ENCODE measurements at regions not wholly inside any gene's neighbourhood (a gene's known extent, or its start where the extent isn't known, plus 50 kb on each side); places are given as distances from the start of the nearest gene placed in this dataset.
A peak's percentile ranks its signal among the peaks of the same experiment; 100 is the strongest.

GRCh38 chr6:54991761-54992330, 145.3 kb downstream of the FAM83B start:
- Histone ChIP-seq H3K4me3 (ENCODE audit: low read depth, low read length) (no peak overlapping the region), H3K27me3 (ENCODE audit: control insufficient read depth, insufficient read depth, low read length) (no peaks in the 10 kb centered on the region), H3K4me1 (ENCODE audit: control insufficient read depth, insufficient read depth, low read length) (no peaks in the 10 kb centered on the region), H3K9ac (ENCODE audit: low read depth, low read length) (no peak overlapping the region), H3K9me3 (ENCODE audit: control insufficient read depth, insufficient read depth, low read length) (no peaks in the 10 kb centered on the region), H3K36me3 (ENCODE audit: control insufficient read depth, insufficient read depth, low read length) (no peaks in the 10 kb centered on the region)

- Histone ChIP-seq H3K9me3 (ENCODE audit: control insufficient read depth, insufficient read depth, low read length) (no peaks in the 10 kb centered on the region), H3K4me3 (ENCODE audit: low read depth, low read length) (no peak overlapping the region), H3K36me3 (ENCODE audit: control insufficient read depth, insufficient read depth, low read length) (no peaks in the 10 kb centered on the region), H3K27me3 (ENCODE audit: control insufficient read depth, insufficient read depth, low read length) (no peaks in the 10 kb centered on the region), H3K9ac (ENCODE audit: low read depth, low read length) (no peak overlapping the region), H3K4me1 (ENCODE audit: control insufficient read depth, insufficient read depth, low read length) (no peaks in the 10 kb centered on the region)
Observed at GRCh38 chr6:54992789-54993188, 146.2 kb downstream of the FAM83B start.

DNA sequence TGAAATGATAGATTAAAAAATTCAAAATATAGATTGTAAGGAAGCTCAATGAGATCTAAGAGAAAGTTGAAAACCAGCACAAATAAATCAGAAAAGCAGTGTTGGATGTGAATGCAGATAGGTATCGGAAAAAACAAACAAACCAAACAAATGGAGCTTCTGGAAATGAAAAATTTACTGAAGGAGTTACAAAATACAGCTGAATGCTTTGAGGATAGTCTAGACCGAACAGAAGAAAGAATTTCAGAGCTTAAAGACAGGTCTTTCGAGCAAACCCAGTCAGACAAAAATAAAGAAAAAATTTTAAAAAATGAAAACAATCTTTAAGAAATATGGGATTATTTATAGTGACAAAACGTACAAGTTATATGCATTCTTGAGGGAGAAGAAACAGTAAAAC, 146.7 kb downstream of the FAM83B start:
- Histone ChIP-seq H3K36me3 (ENCODE audit: control insufficient read depth, insufficient read depth, low read length) (no peaks in the 10 kb centered on the region), H3K4me1 (ENCODE audit: control insufficient read depth, insufficient read depth, low read length) (no peaks in the 10 kb centered on the region), H3K9me3 (ENCODE audit: control insufficient read depth, insufficient read depth, low read length) (no peaks in the 10 kb centered on the region), H3K27me3 (ENCODE audit: control insufficient read depth, insufficient read depth, low read length) (no peaks in the 10 kb centered on the region), H3K9ac (ENCODE audit: low read depth, low read length) (no peak overlapping the region), H3K4me3 (ENCODE audit: low read depth, low read length) (no peak overlapping the region)

GRCh38 chr6:54993948-54994347, 147.4 kb downstream of the FAM83B start:
- H3K9ac ChIP-seq (ENCODE audit: low read depth, low read length): no peak overlapping the region
- H3K27me3 ChIP-seq (ENCODE audit: control insufficient read depth, insufficient read depth, low read length): no peaks in the 10 kb centered on the region
- H3K4me1 ChIP-seq (ENCODE audit: control insufficient read depth, insufficient read depth, low read length): no peaks in the 10 kb centered on the region
- H3K4me3 ChIP-seq (ENCODE audit: low read depth, low read length): no peak overlapping the region
- H3K36me3 ChIP-seq (ENCODE audit: control insufficient read depth, insufficient read depth, low read length): no peaks in the 10 kb centered on the region
- H3K9me3 ChIP-seq (ENCODE audit: control insufficient read depth, insufficient read depth, low read length): no peaks in the 10 kb centered on the region

DNA sequence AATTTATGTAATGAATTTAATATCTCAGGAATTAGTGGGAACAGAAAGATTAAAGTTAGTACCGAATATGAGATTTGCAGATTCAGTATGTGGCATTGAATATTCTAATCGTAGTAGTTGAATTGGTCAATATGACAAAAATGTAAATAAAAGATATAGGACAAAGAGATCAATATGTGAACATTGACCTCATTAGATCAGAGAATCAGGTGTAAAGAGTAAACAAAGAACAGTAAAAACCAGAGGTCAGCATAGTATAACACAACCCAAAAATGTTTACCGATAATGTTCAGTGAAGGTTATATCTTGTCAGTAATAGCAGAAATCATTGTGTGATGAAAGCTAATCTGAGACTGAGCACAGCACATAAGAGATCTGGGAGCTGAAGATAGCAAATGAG, 152.0 kb downstream of the FAM83B start:
- no peaks in the 10 kb centered on the region for H3K4me1 ChIP-seq (ENCODE audit: control insufficient read depth, insufficient read depth, low read length)
- no peaks in the 10 kb centered on the region for H3K9me3 ChIP-seq (ENCODE audit: control insufficient read depth, insufficient read depth, low read length)
- H3K9ac ChIP-seq (ENCODE audit: low read depth, low read length): no peak overlapping the region
- no peak overlapping the region for H3K4me3 ChIP-seq (ENCODE audit: low read depth, low read length)
- H3K36me3 ChIP-seq (ENCODE audit: control insufficient read depth, insufficient read depth, low read length): no peaks in the 10 kb centered on the region
- H3K27me3 ChIP-seq (ENCODE audit: control insufficient read depth, insufficient read depth, low read length): no peaks in the 10 kb centered on the region

GRCh38 chr6:55003719-55004430, 157.3 kb downstream of the FAM83B start:
- H3K9me3 ChIP-seq (ENCODE audit: control insufficient read depth, insufficient read depth, low read length): no peaks in the 10 kb centered on the region
- no peaks in the 10 kb centered on the region for H3K4me1 ChIP-seq (ENCODE audit: control insufficient read depth, insufficient read depth, low read length)
- no peak overlapping the region for H3K4me3 ChIP-seq (ENCODE audit: low read depth, low read length)
- H3K9ac ChIP-seq (ENCODE audit: low read depth, low read length): no peak overlapping the region
- no peaks in the 10 kb centered on the region for H3K27me3 ChIP-seq (ENCODE audit: control insufficient read depth, insufficient read depth, low read length)
- no peaks in the 10 kb centered on the region for H3K36me3 ChIP-seq (ENCODE audit: control insufficient read depth, insufficient read depth, low read length)

- peaks cover 2% of the 10 kb centered on the region for H3K4me1 ChIP-seq (ENCODE audit: control insufficient read depth, insufficient read depth, low read length)
- H3K27me3 ChIP-seq (ENCODE audit: control insufficient read depth, insufficient read depth, low read length): no peaks in the 10 kb centered on the region
- no peaks in the 10 kb centered on the region for H3K9me3 ChIP-seq (ENCODE audit: control insufficient read depth, insufficient read depth, low read length)
Observed at GRCh38 chr6:55009131-55009530, 162.6 kb downstream of the FAM83B start.

DNA sequence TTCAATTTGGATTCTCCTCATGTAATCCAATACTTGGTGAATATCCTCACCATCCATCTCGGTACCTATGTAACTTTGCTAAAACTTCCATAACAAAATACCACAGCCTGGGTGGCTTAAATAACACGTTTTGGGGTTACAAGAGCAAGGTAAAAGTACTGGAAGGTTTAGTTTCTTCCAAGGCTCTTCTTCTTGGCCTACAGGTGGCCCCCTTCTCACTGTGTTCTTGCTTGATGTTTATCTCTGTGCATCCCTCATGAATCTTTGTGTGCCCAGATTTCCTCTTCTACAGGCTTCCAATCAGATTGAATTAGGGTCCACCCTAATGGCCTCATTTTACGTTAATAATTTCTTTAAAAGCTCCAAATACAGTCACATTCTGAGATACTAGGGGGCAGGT, 163.3 kb upstream of the HCRTR2 start:
- Histone ChIP-seq H3K4me1 (ENCODE audit: control insufficient read depth, insufficient read depth, low read length) (peaks cover 2% of the 10 kb centered on the region), H3K27me3 (ENCODE audit: control insufficient read depth, insufficient read depth, low read length) (no peaks in the 10 kb centered on the region), H3K36me3 (ENCODE audit: control insufficient read depth, insufficient read depth, low read length) (no peaks in the 10 kb centered on the region), H3K4me3 (ENCODE audit: low read depth, low read length) (no peak overlapping the region), H3K9ac (ENCODE audit: low read depth, low read length) (no peak overlapping the region), H3K9me3 (ENCODE audit: control insufficient read depth, insufficient read depth, low read length) (no peaks in the 10 kb centered on the region)

More at GRCh38 chr6:55009131-55009530, 162.6 kb downstream of the FAM83B start:
- Histone ChIP-seq H3K4me3 (ENCODE audit: low read depth, low read length) (peak overlapping the region; percentile 27), H3K36me3 (ENCODE audit: control insufficient read depth, insufficient read depth, low read length) (no peaks in the 10 kb centered on the region), H3K9ac (ENCODE audit: low read depth, low read length) (no peak overlapping the region)

GRCh38 chr6:55012454-55012853, 161.9 kb upstream of the HCRTR2 start:
- Histone ChIP-seq H3K4me1 (ENCODE audit: control insufficient read depth, insufficient read depth, low read length) (peaks cover 2% of the 10 kb centered on the region), H3K27me3 (ENCODE audit: control insufficient read depth, insufficient read depth, low read length) (no peaks in the 10 kb centered on the region), H3K4me3 (ENCODE audit: low read depth, low read length) (no peak overlapping the region), H3K36me3 (ENCODE audit: control insufficient read depth, insufficient read depth, low read length) (no peaks in the 10 kb centered on the region), H3K9ac (ENCODE audit: low read depth, low read length) (no peak overlapping the region), H3K9me3 (ENCODE audit: control insufficient read depth, insufficient read depth, low read length) (no peaks in the 10 kb centered on the region)

DNA sequence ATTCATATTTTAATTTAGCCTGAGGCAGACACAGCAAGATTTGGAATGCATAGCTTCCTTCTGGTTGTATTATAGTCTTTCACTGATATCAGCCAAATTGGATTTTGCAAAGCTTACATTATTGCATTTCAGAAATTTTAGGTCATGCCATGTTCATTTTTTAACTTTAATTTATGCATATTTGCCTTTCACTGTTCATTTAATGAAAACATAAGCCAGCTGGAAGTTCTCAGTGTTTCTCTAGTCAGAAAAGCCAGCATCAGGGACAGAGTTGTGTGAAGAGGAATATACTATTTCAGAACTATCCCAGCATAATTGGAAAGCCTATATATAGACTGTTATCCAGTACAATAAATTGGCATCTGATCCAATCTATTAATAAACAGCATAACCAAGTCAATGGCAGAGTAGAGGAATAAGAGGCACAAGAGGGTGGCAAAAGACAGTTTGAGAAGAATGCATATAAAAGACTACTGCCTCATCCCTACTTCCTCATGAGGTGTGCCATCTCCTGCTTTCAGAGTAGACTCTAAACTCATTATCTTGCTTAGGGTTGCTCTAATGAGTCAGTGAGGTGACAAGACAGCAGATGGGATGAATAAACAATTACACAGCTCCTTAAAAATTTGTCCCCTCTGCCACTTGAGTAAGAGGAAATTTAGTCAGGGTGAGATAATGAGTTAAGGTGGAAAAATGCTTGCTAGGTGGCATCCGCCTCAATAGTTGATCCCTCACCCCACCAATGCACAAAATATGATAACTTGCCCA, 159.8 kb upstream of the HCRTR2 start:
- no peaks in the 10 kb centered on the region for H3K4me1 ChIP-seq (ENCODE audit: control insufficient read depth, insufficient read depth, low read length)
- no peak overlapping the region for H3K4me3 ChIP-seq (ENCODE audit: low read depth, low read length)
- no peaks in the 10 kb centered on the region for H3K27me3 ChIP-seq (ENCODE audit: control insufficient read depth, insufficient read depth, low read length)
- H3K36me3 ChIP-seq (ENCODE audit: control insufficient read depth, insufficient read depth, low read length): no peaks in the 10 kb centered on the region
- no peaks in the 10 kb centered on the region for H3K9me3 ChIP-seq (ENCODE audit: control insufficient read depth, insufficient read depth, low read length)
- no peak overlapping the region for H3K9ac ChIP-seq (ENCODE audit: low read depth, low read length)

- H3K36me3 ChIP-seq (ENCODE audit: control insufficient read depth, insufficient read depth, low read length): no peaks in the 10 kb centered on the region
- H3K4me3 ChIP-seq (ENCODE audit: low read depth, low read length): no peak overlapping the region
- H3K9ac ChIP-seq (ENCODE audit: low read depth, low read length): no peak overlapping the region
- H3K4me1 ChIP-seq (ENCODE audit: control insufficient read depth, insufficient read depth, low read length): no peaks in the 10 kb centered on the region
- no peaks in the 10 kb centered on the region for H3K27me3 ChIP-seq (ENCODE audit: control insufficient read depth, insufficient read depth, low read length)
- no peaks in the 10 kb centered on the region for H3K9me3 ChIP-seq (ENCODE audit: control insufficient read depth, insufficient read depth, low read length)
Observed at GRCh38 chr6:55016261-55016660, 158.1 kb upstream of the HCRTR2 start.
